Amniotic epithelial cell (primary cell): ENCODE measurements at regions not wholly inside any gene's neighbourhood (a gene's known extent, or its start where the extent isn't known, plus 50 kb on each side); places are given as distances from the start of the nearest gene placed in this dataset.
"Not testable (repeated sequence)": the region's sequence is repeated elsewhere in the genome, so short reads cannot be mapped to it uniquely, and the experiment has no call there.

Experiments
- DNase-seq: peaks from one replicate; pipeline ENCODE4 v3.0.0-alpha.2; 2010; ENCODE audit warnings: low read depth

GRCh38 chr6:9292975-9293374 is 857.6 kb upstream of the SLC35B3 start:
- peak; percentile 5 for DNase-seq

GRCh38 chr6:9290342-9290741 is 855.0 kb upstream of the SLC35B3 start:
- not testable (repeated sequence) for DNase-seq

DNA sequence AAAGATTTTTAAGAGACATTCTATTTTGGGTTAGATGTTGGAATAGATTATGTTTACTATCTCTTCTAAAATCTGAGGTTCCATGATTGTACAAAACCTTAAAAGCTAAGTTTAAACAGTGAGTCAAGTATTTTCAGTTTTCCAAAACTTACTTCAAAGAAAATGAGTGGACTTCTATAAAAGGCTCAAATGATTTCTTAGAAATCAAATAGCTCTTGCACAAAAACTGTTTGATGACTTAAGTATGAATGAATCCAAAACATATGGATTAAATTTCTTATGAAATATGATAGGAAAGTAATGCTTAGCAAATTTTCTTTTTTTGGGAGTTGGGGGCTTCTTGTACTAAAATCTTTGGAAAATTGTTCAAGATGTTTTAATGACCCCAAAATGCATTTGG is 837.3 kb upstream of the SLC35B3 start:
- DNase-seq, result no peak

- DNase-seq, result no peak
These were observed 831.4 kb upstream of the SLC35B3 start for GRCh38 chr6:9266741-9267140.

GRCh38 chr6:9257215-9257614 is 821.9 kb upstream of the SLC35B3 start:
- no peak for DNase-seq

GRCh38 chr6:9254251-9254650 is 818.9 kb upstream of the SLC35B3 start:
- DNase-seq, result no peak

DNA sequence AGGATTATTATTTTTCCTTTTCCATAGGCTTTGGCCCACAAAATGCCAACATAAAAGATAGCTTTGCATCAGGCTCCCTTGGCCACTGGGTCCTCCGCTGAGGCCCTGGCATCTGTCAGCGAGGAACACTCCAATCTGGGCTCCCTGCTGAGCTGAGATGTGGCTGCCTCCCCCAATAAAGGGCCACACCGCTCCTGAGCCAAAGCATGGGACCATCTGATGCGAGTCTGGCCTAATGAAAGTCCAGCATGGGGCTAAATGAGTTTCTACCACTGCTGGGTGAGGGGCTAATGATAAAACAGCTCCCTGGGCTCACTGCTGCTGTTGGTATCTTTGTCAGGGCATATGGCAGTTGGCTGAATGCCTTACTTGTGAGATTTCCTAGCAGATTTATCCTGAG is 817.5 kb upstream of the SLC35B3 start:
- DNase-seq, result no peak

DNA sequence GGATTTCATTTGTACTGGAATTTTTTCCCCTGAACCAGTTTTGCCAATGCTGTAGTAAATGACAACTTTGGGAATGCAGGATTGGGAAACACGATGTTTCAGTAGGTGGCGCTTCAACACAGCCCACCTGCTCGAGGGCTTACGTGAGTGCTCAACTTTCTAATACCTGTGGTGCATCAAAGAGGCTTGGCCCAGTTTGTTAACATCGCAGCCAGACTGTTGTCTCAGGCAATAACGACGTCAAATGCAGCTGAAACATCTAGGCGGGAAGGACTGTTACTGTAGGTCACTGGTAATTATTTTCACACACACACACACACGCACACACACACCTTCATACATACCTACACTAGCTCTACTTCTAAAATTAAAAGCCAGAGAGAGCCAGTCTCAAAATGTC is 815.5 kb upstream of the SLC35B3 start:
- DNase-seq, result peak; percentile 53

GRCh38 chr6:9248133-9248532 is 812.8 kb upstream of the SLC35B3 start:
- no peak for DNase-seq

GRCh38 chr6:9240861-9241260 is 805.5 kb upstream of the SLC35B3 start:
- DNase-seq, result no peak

- DNase-seq, result no peak
These were observed 801.1 kb upstream of the SLC35B3 start for GRCh38 chr6:9236443-9236842.

GRCh38 chr6:9233686-9234085 is 798.3 kb upstream of the SLC35B3 start:
- no peak for DNase-seq

- peak; percentile 58 for DNase-seq
These were observed 797.9 kb upstream of the SLC35B3 start for GRCh38 chr6:9233226-9233625.

- DNase-seq, result peak; percentile 91
These were observed 790.1 kb upstream of the SLC35B3 start for GRCh38 chr6:9225441-9225871.

DNA sequence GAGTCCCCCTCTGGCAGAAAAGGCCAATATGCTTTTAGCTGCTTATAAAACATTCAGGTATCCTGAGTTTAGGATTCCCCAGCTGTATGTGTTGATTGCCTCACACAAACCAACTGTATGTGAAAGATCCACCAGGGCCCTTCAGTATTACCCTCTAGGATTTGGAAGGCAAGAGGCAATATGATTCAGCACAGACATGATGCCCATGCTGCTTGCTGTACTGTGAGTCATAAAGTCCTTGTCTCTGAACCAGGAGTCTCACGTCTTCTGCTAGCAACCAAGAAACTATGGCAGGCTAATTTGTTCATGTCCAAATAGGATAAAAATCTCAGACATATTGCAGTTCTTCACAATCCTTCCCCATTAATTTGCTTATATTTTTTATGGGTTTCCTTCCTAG is 789.2 kb upstream of the SLC35B3 start:
- peak; percentile 46 for DNase-seq

DNA sequence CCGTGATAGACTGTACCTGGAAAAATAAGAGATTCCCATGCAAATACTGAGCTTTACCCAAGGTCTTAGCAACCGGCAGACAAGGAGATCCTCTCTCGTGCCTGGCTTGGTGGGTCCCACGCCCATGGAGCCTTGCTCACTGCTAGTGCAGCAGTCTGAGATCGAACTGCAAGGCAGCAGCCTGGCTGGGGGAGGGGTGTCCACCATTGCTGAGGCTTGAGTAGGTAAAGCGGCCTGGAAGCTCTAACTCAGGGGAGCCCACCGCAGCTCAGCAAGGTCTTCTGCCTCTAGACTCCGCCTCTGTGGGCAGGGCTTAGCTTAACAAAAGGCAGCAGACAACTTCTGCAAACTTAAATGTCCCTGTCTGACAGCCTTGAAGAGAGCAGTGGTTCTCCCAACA is 778.4 kb upstream of the SLC35B3 start:
- DNase-seq, result not testable (repeated sequence)

DNA sequence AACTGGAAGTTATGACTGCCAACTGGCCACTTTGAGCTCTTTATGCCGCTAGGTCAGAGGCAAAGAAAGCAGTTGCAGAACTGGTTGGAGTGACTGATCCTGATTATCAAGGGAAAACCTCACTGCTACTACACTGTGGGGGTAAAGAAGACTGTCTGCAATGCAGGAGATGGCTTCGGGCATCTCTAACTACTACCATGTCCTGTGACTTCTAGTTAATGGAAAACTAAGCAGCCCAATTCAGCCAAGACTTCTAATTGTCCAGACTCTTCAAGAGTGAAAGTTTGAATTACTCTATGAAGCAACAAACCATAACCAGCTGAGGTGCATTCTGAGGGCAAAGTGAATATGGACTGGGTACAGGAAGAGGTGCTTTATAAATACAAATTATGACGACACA is 773.6 kb upstream of the SLC35B3 start:
- no peak for DNase-seq

GRCh38 chr6:9205645-9206044 is 770.3 kb upstream of the SLC35B3 start:
- no peak for DNase-seq

GRCh38 chr6:9204171-9204570 is 768.8 kb upstream of the SLC35B3 start:
- DNase-seq, result peak; percentile 73

- no peak for DNase-seq
These were observed 765.4 kb upstream of the SLC35B3 start for GRCh38 chr6:9200712-9201111.

- no peak for DNase-seq
These were observed 762.4 kb upstream of the SLC35B3 start for GRCh38 chr6:9197726-9198125.

DNA sequence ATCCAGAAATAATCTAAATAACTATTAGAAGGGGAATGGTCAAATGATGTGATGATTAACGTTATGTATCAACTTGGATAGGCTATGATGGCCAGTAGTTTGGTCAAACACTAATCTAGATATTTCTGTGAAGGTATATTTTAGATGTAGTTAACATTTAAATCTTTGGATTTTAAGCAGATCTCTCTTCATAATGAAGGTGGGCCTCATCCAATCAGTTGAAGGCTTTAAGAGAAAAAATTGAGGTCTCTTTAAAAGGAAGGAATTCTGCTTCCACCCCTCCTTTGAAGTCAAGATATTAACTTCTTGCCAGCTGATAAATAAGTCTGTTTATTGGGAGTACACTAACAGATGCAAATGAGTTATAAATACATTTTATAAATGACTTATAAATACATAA is 760.0 kb upstream of the SLC35B3 start:
- DNase-seq, result no peak

DNA sequence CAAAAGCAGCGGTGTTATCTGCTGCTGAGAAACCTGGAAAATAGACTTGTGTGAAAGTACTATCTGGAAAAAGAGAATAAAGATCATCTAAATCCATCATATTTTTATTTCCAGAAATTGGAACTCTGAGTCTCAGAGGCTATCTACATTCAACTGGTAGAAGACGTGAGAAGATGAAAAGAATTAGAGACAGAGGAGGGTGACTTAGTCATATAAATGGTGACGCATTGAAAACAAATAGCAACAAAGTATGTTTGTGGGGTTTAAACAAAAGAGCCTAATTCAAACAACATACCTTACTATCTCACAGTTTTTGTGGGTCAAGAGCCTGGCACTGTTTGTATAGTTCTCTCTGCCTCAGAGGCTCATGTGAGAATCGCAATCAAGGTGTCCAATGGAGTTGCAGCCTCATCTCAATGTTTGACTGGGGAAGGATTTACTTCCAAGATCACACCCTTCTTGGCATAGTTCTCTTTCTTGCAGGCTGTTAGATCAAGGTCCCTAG is 757.1 kb upstream of the SLC35B3 start:
- no peak for DNase-seq

GRCh38 chr6:9186148-9186547 is 750.8 kb upstream of the SLC35B3 start:
- no peak for DNase-seq

DNA sequence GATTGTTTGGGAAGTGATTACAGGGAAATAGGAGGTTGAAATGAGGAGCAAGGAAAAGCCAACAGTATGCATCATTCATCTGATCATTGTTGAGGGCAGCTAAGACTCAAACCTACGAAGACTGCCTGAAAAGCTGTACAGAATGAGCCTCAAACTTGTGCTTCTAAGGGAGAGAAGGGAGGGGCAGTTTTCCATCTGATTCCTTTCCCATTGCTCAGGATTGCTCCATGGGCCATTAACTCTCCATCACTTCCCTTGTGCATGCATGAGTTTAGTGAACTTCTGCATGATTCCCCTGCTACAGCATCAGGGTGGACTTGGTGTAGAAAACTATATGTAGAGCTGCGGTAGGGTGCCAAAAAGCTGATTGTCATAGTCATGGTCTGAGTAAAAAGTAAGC is 742.7 kb upstream of the SLC35B3 start:
- DNase-seq, result no peak
